ENCODE measurements at regions not wholly inside any gene's neighbourhood (a gene's known extent, or its start where the extent isn't known, plus 50 kb on each side); places are given as distances from the start of the nearest gene placed in this dataset.

DNA sequence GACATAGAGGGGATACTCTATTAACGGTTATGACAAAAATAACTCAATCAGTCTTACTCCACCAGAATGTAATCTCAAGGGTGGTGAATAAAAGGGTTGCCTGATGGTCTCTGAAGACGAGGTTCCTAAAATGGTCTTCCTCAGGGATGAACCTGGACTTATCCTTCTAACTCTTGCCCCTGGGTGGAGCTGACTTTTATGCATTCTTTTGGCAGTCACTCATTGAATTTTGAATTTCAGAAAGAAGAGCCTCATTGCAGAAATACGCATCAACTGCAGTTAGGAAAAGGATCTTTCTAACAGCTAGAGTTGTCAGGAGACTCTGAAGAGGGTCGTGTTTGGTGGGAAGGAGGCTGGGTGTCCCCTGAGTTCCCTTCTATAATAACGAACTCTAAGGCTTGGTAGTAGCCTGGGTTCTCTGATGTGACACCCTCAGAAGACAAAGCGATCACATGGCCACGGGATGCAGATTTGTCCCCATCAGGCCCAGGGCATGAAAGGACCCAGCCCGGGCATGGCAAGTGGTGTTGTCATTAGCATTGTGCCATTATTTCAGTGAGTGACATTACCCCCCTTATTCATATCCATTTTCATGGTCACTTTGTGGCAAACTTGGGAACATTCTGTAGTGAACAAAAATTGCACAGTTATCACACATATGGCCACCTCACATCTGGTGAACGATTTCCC lies 58.6 kb upstream of the JCAD start:
- DNase-seq (ENCODE audit: low spot score), result no peak

DNA sequence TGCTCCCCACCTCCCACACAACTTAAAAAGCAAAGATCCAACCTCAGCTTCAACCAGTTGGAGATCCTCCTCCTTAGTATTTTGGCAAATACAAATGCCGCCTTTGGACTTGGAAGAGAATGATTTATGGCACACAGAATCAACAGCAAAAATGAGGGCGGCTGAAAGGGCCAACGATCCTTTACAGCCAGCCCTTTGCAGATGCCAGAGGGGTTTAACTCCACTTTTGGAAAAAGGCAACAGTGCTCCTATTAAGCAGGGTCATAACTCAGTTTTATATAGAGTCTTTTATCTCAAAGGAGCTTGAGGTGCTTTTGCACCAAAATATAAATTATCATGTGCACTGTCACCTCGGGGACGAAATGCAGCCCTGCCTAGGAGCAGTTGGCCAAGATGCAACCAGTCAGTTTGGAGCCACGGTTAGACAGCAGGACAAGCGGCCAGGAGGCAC lies 56.7 kb upstream of the JCAD start:
- no peak for DNase-seq (ENCODE audit: low spot score)

DNA sequence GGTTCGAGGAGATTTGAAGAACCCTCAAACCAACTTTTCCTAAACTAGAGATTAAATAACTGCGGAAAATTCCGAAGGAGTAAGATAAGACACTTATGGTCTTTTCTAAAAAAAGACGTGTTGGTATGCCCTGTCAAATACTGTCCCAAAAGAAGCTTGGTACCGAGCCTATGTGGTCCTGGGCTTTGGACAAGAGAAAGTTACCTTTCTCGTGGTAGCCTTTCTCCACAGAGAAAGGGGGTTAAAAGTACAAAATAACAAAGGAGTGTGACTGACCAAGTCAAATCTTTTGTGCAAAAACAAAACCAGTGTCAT lies 56.2 kb upstream of the JCAD start:
- DNase-seq (ENCODE audit: low spot score), result no peak

DNA sequence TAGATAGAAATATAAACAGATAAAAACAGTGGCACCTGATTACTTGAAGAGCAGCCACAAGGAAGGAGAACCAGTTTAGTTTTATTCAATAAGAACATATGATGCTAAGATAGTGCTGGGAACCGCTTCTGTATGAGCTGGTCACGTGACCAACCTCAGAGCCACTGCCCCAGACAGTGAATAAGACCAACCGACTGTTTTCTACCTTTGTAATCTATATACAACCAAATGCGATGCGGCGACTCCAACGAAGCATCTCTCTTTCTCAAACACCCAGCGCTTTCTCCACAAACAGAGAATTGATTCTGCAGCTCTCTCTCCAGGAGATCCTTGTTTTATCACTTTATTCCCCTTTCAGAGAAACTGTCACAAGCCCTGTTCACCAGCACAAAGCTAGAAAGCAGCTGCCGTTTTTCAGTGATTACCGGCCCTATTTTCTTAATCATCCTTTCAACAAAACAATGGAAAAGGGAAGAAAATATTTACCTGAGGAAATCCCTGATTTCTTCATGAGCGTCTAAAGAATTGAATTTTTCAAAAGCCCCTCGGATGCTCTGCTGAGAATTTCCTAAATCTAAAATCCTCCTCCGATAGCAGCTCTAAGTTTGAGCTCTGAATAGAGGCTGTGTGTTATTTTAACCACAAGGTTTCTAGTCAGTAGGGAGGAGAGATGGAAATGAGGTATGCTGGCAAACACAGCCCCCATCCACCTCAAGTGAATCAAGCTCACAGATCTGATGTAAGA lies 55.7 kb upstream of the JCAD start:
- no peak for DNase-seq (ENCODE audit: low spot score)

DNA sequence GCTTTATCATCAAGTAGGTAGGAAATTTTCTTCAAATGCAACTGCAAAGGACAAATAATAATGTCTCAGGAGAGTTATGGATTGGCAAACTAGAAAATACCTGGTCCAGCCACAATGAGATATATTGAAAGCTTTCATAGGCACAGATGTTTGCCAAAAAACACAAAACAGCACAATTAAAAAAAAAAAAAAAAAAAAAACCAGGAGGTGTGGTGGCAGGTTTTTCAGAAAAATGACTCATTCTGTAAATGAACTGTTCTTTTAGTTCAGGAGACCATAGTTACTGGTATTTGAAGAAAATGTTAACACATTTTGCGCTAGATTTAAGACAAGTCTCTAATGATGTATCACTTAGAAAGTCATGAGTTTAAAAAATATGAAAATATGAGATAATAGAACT lies 55.0 kb upstream of the JCAD start:
- DNase-seq (ENCODE audit: low spot score), result no peak

DNA sequence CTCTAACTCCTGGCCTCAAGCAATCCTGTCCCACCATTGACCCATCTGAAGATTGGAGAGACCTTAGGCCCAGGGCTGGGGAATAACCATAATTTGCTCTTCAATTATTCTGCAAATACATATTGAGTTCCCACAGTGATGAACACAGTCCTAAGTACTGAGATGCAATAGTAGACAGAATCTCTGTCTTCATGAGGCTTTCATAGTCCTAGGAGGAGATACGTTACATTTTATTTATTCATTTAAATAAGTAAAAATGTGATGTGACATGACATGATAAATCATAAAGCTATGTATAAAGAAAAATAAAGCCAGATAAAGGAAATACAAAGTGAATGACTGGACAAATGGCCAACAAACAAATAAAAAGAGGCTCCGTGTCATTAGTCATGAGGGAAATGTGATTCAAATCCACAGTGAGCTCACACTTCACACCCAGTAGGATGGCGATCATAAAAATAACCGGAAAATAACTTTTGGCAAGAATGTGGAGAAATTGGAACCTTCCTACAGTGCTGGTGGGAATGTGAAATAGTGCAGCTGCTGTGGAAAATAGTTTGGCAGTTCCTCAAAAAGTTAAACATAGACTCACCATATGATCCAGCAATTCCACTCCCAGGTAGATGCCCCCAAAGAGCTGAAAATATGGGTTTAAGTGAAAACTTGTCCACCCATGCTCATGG lies 52.1 kb upstream of the JCAD start:
- DNase-seq (ENCODE audit: low spot score), result peak; percentile 86

Measured in kidney capillary endothelial cell (primary cell).